B cell (primary cell): ENCODE measurements at regions not wholly inside any gene's neighbourhood (a gene's known extent, or its start where the extent isn't known, plus 50 kb on each side); places are given as distances from the start of the nearest gene placed in this dataset.

Experiments used
- ATAC-seq: fragments of 200-7000 bp; cut with Tn5 transposase; one replicate; pipeline ENCODE4 v1.10.0; 2021; ENCODE audit warnings: low read depth, mild to moderate bottlenecking, moderate number of reproducible peaks, moderate library complexity
- CTCF ChIA-PET: fragments of 350-600 bp; sonication (Branson Sonifier 250); formaldehyde crosslinking; loops from one replicate; lab custom pipeline; 2021; ENCODE audit warnings: antibody characterized with exemption, inconsistent platforms; lab: Charles Lee
- POLR2A ChIA-PET: fragments of 350-600 bp; sonication (Branson Sonifier 250); formaldehyde crosslinking; loops from one replicate; lab custom pipeline; 2021; ENCODE audit warnings: antibody characterized with exemption; lab: Charles Lee
- DNase-seq: peaks from one replicate; pipeline ENCODE4 v3.0.0; 2013
- H2AFZ ChIP-seq: 2 replicates; pipeline ENCODE4 v1.6.1; 2012; ENCODE audit warnings: mild to moderate bottlenecking, low read depth, low read length; ENCODE audit not compliant: insufficient read depth, poor library complexity, severe bottlenecking
- H3K27ac ChIP-seq, 2 donors: 1 replicate in 1 of 2; 2 replicates in 1 of 2; pipeline ENCODE4 v1.5.1; 2012 to 2013; ENCODE audit warnings: low read length in 2 of 2, mild to moderate bottlenecking in 2 of 2, moderate library complexity in 1 of 2
- H3K27me3 ChIP-seq, 4 experiments: fragments of 200-600 bp in 1 of 4; sonication (generic) in 1 of 4; replicated peaks in 1 of 4; 1 replicate in 2 of 4; 2 replicates in 2 of 4; pipeline versions ENCODE4 v1.6.1 to v1.7.0; 2013 to 2016; ENCODE audit warnings: low read length in 3 of 4, mild to moderate bottlenecking in 2 of 4, mixed read lengths in 1 of 4, moderate library complexity in 1 of 4; ENCODE audit not compliant: insufficient read depth in 4 of 4, control insufficient read depth in 3 of 4; ENCODE audit errors: control extremely low read depth in 1 of 4
- H3K36me3 ChIP-seq, 2 experiments: replicated peaks in 1 of 2; 1 replicate in 1 of 2; 2 replicates in 1 of 2; pipeline versions ENCODE4 v1.6.1 to v1.7.1; 2013; ENCODE audit warnings: low read length in 1 of 2; ENCODE audit not compliant: insufficient read depth in 2 of 2, control insufficient read depth in 1 of 2; ENCODE audit errors: control extremely low read depth in 1 of 2, extremely low read depth in 1 of 2
- H3K4me1 ChIP-seq, 2 donors: fragments of 200-600 bp in 1 of 2; sonication (generic) in 1 of 2; 1 replicate in 1 of 2; 2 replicates in 1 of 2; pipeline versions ENCODE4 v1.5.1 to v1.6.1; 2013 to 2017; ENCODE audit warnings: low read length in 2 of 2; ENCODE audit not compliant: control insufficient read depth in 2 of 2, insufficient read depth in 2 of 2
- H3K4me2 ChIP-seq: replicated peaks from 2 replicates; pipeline ENCODE3; 2012; ENCODE audit warnings: mild to moderate bottlenecking, low read depth, low read length; ENCODE audit not compliant: poor library complexity, severe bottlenecking
- H3K4me3 ChIP-seq, 5 experiments: fragments of 200-600 bp in 1 of 5; sonication (generic) in 1 of 5; 1 replicate in 3 of 5; 2 replicates in 2 of 5; pipeline versions ENCODE4 v1.5.1 to v1.7.0; 2011 to 2016; ENCODE audit warnings: low read length in 4 of 5, mild to moderate bottlenecking in 4 of 5, low read depth in 2 of 5, control low read depth in 1 of 5, moderate library complexity in 1 of 5; ENCODE audit not compliant: insufficient read depth in 1 of 5; ENCODE audit errors: control extremely low read depth in 1 of 5, extremely low read depth in 1 of 5
- H3K79me2 ChIP-seq: fragments of 200-600 bp; sonication (generic); one replicate; pipeline ENCODE4 v1.6.0; 2016; ENCODE audit warnings: low read length; ENCODE audit not compliant: control insufficient read depth, insufficient read depth
- H3K9ac ChIP-seq: fragments of 200-600 bp; sonication (generic); 2 replicates; pipeline ENCODE4 v1.6.1; 2017; ENCODE audit warnings: mild to moderate bottlenecking, low read length, moderate library complexity
- H3K9me3 ChIP-seq, 3 donors: one replicate each; pipeline versions ENCODE4 v1.6.1 to v1.7.1; 2013; ENCODE audit warnings: low read length in 2 of 3; ENCODE audit not compliant: control insufficient read depth in 2 of 3, insufficient read depth in 1 of 3; ENCODE audit errors: control extremely low read depth in 1 of 3
- H4K20me1 ChIP-seq: 2 replicates; pipeline ENCODE4 v1.6.0; 2012; ENCODE audit warnings: mild to moderate bottlenecking, low read length; ENCODE audit not compliant: insufficient read depth, control insufficient read depth, poor library complexity, severe bottlenecking
- H3K27ac Mint-ChIP-seq: one replicate; pipeline ENCODE4 v1.8.0; 2021; ENCODE audit warnings: mixed read lengths
- H3K27me3 Mint-ChIP-seq: one replicate; pipeline ENCODE4 v1.8.0; 2021; ENCODE audit warnings: mixed read lengths
- H3K4me1 Mint-ChIP-seq: one replicate; pipeline ENCODE4 v1.8.0; 2021; ENCODE audit warnings: mixed read lengths
- H3K4me3 Mint-ChIP-seq: one replicate; pipeline ENCODE4 v1.8.0; 2021; ENCODE audit warnings: mixed read lengths
- H3K9me3 Mint-ChIP-seq: one replicate; pipeline ENCODE4 v1.8.0; 2022; ENCODE audit warnings: mixed read lengths; ENCODE audit not compliant: insufficient read depth
- EZH2 ChIP-seq: IDR thresholded peaks from 2 replicates; pipeline ENCODE4 v1.6.1; 2012; ENCODE audit warnings: borderline replicate concordance, low read depth, mild to moderate bottlenecking, moderate library complexity, low read length; ENCODE audit not compliant: insufficient read depth, poor library complexity, severe bottlenecking
- WGBS: methylation state at CpG from one replicate; pipeline ENCODE4 v1.1.5; 2013; ENCODE audit warnings: missing lambda C conversion rate; ENCODE audit not compliant: insufficient coverage; 5-methylcytosine and 5-hydroxymethylcytosine counted together
- intact Hi-C: fragments of 100-400 bp; cut with micrococcal nuclease; formaldehyde crosslinking; loops from one replicate; pipeline ENCODE4 v1.10.0; 2022
- TF ChIP-seq, protein P1 (sequence below): fragments of 200-600 bp; IDR thresholded peaks from one replicate; pipeline ENCODE4 v1.8.0; 2022; ENCODE audit warnings: antibody characterized with exemption, mild to moderate bottlenecking

DNA sequence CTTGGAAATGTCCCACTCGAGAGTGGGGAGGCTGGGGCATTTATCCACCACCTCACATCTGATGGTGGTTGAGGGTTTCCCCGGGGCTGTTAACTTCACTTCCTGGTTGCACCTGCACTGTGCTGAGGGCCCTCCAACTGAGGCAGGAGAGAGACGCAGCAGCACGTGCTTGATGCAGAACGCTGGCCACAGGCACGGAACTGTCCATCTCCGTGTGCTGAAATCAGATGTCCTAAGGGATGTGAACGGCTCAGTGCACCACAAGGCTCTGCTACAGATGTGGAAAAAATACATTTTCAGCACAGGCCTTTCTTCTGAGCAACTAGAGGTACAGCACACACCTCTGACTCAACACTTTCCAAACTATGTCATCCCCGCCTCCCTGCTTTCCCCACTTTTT lies 114.8 kb upstream of the C16orf82 start:
- H3K79me2 ChIP-seq, result no peaks in the 10 kb centered on the region
- CTCF ChIA-PET, result no interaction called here
- 24% methylated on average over 7 of the region's 9 CpGs for WGBS
- no peak overlapping the region for H3K9ac ChIP-seq
- POLR2A ChIA-PET, result no interaction called here
- H3K27me3 ChIP-seq, result peaks cover 0 to 5% (median 0%) of the 10 kb centered on the region in 4 experiments
- no peak overlapping the region for H2AFZ ChIP-seq
- Mint-ChIP-seq H3K9me3 (no peaks in the 10 kb centered on the region), H3K27me3 (peaks cover 18% of the 10 kb centered on the region), H3K4me3 (no peak overlapping the region), H3K4me1 (no peaks in the 10 kb centered on the region), H3K27ac (no peak overlapping the region)
- TF ChIP-seq, protein P1, sequence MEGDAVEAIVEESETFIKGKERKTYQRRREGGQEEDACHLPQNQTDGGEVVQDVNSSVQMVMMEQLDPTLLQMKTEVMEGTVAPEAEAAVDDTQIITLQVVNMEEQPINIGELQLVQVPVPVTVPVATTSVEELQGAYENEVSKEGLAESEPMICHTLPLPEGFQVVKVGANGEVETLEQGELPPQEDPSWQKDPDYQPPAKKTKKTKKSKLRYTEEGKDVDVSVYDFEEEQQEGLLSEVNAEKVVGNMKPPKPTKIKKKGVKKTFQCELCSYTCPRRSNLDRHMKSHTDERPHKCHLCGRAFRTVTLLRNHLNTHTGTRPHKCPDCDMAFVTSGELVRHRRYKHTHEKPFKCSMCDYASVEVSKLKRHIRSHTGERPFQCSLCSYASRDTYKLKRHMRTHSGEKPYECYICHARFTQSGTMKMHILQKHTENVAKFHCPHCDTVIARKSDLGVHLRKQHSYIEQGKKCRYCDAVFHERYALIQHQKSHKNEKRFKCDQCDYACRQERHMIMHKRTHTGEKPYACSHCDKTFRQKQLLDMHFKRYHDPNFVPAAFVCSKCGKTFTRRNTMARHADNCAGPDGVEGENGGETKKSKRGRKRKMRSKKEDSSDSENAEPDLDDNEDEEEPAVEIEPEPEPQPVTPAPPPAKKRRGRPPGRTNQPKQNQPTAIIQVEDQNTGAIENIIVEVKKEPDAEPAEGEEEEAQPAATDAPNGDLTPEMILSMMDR, result no peak
- no peak overlapping the region for H3K4me3 ChIP-seq
- H4K20me1 ChIP-seq, result no peaks in the 10 kb centered on the region
- no peak overlapping the region for H3K27ac ChIP-seq
- no peaks in the 10 kb centered on the region for H3K36me3 ChIP-seq
- no peaks in the 10 kb centered on the region for H3K9me3 ChIP-seq
- no peaks in the 10 kb centered on the region for H3K4me1 ChIP-seq
- H3K4me2 ChIP-seq, result no peak overlapping the region
- intact Hi-C loops, result loop anchor here (2.0 kb wide), 1 partner anchor 21 kb away; no protein-coding TSS in a partner anchor
- no peak for DNase-seq
- no peak for ATAC-seq

DNA sequence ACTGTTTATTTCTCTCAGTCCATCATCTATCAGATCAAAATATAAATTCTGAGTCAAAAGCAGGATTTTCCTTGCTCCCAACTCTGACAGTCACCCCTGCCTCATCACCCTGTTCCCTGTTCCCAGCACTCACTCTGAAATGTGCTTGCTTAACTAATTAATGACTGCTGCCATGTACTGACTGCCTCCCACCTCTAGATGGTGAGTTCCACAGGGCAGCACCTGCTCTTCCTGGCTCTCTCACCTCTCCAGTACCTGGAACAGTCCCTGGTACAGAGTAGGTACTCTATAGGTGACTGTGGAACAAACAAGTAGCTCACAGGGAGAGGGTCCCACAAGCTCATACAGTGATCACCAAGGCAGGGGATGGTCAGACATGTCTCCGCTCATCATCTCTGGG lies 114.3 kb upstream of the C16orf82 start:
- Mint-ChIP-seq H3K27me3 (peaks cover 18% of the 10 kb centered on the region), H3K4me1 (no peaks in the 10 kb centered on the region), H3K9me3 (no peaks in the 10 kb centered on the region), H3K27ac (no peak overlapping the region), H3K4me3 (no peak overlapping the region)
- H3K4me1 ChIP-seq, result no peaks in the 10 kb centered on the region
- H3K4me2 ChIP-seq, result no peak overlapping the region
- no peaks in the 10 kb centered on the region for H4K20me1 ChIP-seq
- TF ChIP-seq, protein P1, result no peak
- TF ChIP-seq EZH2, result no peak
- DNase-seq (no peak), ATAC-seq (no peak)
- H2AFZ ChIP-seq, result no peak overlapping the region
- no peaks in the 10 kb centered on the region for H3K9me3 ChIP-seq
- POLR2A ChIA-PET, result no interaction called here
- H3K4me3 ChIP-seq, result no peak overlapping the region
- H3K36me3 ChIP-seq, result no peaks in the 10 kb centered on the region
- WGBS, result 86% methylated on average over 1 of the region's 1 CpG
- intact Hi-C loops, result no loop called here
- H3K9ac ChIP-seq, result no peak overlapping the region
- H3K79me2 ChIP-seq, result no peaks in the 10 kb centered on the region
- CTCF ChIA-PET, result no interaction called here
- H3K27ac ChIP-seq, result no peak overlapping the region
- H3K27me3 ChIP-seq, result peaks cover 0 to 5% (median 0%) of the 10 kb centered on the region in 4 experiments
